GM21360 (cell line): ENCODE measurements at regions not wholly inside any gene's neighbourhood (a gene's known extent, or its start where the extent isn't known, plus 50 kb on each side); places are given as distances from the start of the nearest gene placed in this dataset.
"Not testable (repeated sequence)": the region's sequence is repeated elsewhere in the genome, so short reads cannot be mapped to it uniquely, and the experiment has no call there.

ENCODE experiments used
- ATAC-seq: cut with Tn5 transposase; IDR thresholded peaks from one replicate; pipeline ENCODE4 v1.9.1; 2021; ENCODE audit warnings: mild to moderate bottlenecking, moderate library complexity; ENCODE audit not compliant: unreplicated experiment

DNA sequence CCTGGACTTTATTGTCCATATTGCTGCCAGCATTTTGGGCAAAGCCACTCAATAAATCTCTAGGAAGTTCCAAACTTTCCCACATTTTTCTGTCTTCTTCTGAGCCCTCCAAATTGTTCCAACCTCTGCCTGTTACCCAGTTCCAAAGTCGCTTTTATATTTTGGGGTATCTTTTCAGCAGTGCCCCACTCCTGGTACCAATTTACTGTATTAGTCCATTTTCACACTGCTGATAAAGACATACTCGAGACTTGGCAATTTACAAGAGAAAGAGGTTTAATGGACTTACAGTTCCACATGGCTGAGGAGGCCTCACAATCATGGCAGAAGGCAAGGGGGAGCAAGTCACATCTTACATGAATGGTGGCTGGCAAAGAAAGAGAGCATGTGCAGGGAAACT is 53.4 kb downstream of the AHSP start:
- not testable (repeated sequence) for ATAC-seq

DNA sequence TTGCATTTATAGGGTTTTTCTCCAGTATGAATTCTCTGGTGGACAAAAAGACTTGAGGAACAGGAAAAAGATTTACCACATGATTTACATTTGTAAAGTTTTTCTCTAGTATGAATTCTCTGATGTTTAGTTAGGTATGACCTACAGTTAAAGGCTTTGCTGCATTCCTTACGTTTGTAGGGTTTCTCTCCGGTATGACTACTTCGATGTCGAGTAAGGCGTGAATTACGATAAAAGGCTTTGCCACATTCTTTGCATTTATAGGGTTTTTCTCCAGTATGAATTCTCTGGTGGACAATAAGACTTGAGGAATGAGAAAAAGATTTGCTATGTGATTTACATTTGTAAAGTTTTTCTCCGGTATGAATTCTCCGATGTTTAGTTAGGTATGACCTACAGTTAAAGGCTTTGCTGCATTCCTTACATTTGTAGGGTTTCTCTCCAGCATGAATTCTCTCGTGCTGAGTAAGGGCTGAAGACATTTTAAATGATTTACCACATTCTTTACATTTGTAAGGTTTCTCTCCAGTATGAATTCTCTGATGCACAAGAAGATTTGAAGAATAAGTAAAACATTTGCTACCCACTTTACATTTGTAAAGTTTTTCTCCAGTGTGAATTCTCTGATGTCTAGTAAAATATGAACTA is 74.2 kb downstream of the AHSP start:
- ATAC-seq = not testable (repeated sequence)

DNA sequence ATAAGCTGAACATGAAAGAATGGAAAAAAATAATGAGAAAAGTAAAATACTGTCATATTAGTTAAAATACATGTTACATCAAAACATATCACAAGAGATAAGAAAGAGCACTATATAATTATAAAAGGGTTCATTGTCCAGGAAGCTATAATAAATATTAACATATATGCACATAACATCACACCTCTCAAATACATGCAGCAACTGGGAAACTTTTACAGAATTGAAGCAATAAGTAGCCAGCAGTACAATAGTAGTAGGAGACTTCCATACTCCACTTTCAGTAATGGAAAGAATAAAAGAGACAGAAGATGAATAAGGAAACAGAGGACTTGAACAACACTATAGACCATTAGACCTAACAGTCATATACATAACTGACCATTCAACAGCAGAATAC is 90.4 kb downstream of the AHSP start:
- no peak for ATAC-seq

- no peak for ATAC-seq
These were observed 108.7 kb downstream of the AHSP start for GRCh38 chr16:31636433-31636832.

GRCh38 chr16:31641279-31641678 is 113.6 kb downstream of the AHSP start:
- ATAC-seq = no peak

GRCh38 chr16:31655674-31656073 is 128.0 kb downstream of the AHSP start:
- ATAC-seq = not testable (repeated sequence)

DNA sequence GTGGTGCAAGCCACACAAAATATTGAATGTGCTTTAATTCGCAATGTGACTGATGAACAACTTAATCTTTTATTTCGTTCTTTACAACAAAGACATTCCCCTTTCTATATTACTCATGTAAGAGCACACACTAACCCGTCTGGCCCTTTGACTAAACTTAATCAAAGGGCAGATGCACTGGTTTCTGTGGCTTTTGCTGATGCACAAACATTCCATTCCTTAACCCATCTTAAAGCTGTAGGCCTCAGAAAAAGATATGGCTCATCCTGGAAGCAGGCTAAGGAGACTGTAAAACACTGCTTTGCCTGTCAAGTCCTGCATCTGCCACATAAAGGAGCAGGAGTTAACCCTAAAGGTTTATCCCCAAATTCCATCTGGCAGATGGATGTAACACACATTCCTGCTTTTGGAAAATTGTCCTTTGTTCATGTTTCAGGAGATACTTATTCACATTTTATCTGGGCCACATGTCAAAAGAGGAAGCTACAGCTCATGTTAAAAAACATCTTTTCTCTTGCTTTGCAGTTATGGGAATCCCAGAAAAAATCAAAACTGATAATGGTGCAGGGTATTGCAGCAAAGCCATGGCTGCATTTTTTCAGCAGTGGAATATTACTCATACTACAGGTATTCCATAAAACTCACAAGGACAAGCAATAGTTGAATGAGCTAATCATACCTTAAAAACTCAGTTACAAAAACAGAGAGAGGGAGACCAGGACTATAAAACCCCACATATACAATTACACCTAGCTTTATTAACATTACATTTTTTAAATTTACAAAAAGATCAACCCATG is 137.2 kb downstream of the AHSP start:
- ATAC-seq = no peak

DNA sequence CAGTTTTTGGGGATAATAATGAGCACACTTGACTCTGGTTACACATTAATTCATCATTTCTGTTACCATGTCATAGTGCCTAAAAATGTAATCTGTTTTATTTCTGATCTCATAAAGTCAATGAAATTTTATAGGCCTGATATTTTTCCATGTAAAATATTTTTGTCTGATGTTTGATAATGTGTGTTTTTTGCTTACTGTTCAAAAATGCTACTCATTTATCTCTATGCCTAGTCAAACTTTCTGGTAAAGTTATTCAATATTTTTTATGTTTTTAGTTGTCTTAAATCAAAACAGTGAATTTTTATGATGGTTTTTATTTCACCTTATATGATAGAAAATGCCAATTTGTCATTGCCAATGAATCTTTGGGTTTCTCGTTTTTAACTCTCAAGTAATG is 147.0 kb downstream of the AHSP start:
- ATAC-seq = no peak

- no peak for ATAC-seq
These were observed 149.0 kb downstream of the AHSP start for GRCh38 chr16:31676731-31677130.

GRCh38 chr16:31678649-31679325 is 151.1 kb downstream of the AHSP start:
- ATAC-seq = no peak

GRCh38 chr16:31689331-31689730 is 161.6 kb downstream of the AHSP start:
- not testable (repeated sequence) for ATAC-seq

GRCh38 chr16:31692338-31692737 is 164.6 kb downstream of the AHSP start:
- not testable (repeated sequence) for ATAC-seq

DNA sequence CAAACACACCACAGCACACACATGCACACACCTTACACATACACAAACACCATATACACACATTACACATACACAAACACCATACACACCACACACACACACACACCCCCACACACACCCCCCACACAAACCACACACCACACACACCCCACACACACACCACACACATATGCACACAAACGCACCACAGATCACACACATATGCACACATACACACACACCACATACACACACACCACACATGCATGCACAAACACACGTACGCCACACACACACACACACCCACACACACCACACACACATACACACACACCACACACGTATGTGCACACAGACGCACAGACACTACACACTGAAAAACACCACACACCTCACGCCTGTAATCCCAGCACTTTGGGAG is 166.0 kb downstream of the AHSP start:
- no peak for ATAC-seq

DNA sequence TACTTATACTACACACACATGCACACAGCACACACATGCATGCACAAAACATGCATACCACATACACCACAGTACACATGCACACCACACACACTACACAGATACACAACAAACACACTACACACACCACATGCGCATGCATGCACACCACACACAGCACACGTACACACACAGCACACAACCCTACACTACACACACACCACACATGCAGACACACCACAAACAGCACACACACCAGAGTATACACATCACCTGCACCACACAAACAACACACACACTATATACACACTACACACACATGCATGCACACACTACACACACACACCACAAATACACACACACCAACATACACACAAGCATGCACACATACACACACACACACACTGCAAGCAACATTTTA is 166.8 kb downstream of the AHSP start:
- no peak for ATAC-seq

DNA sequence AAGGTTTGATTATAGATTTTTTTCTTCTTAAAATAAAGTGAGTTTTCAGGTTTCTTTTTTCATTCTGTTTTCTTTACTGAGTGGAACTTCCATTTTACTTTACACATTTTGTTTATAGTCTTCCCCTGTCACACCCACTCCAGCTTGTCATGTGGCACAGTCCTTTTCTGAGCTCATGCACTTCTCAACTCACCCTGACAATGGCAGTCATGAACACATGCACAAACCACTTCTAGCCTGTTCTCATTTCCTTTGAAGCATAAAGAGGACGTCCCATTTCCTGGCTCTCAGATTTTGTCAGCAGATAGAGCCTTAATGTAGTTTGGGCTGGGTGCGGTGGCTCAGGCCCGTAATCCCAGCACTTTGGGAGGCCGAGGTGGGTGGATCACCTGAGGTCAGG is 168.0 kb downstream of the AHSP start:
- no peak for ATAC-seq

DNA sequence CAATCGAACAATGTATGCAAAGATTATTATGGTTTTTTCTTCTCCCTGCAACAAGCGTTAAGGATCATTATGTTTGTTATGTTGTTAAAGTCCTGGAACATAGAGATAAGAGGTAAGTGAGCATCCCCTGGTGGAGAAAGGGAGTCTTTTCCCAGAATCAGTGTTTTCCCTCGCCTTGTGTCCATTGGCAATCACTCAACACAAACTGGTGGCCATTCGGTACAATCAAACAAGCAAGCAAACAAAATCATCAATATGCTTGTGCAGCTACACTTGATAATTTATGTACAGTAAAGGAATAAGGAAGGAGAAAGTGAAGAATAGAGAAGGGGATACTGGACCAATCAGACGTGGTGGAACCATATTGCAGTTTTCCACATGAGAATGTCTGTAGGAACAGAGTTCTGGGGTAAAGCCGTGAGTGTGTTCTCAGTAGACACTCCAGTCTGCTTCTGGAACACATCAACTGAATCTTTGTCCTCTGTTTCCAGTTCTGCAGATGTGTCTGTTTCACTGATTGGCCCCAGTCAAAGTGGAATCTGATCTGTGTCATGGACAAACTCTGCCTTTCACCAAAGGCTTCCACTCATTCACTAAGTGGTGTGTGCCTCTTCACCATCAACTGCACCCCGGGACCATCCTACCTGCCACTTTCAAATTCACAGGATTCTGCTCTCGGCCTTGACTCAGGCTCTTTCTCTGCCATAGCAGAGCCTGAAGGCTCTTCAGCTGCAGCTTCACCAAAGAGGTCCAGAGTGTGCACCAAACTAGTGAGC is 169.5 kb downstream of the AHSP start:
- ATAC-seq = no peak

DNA sequence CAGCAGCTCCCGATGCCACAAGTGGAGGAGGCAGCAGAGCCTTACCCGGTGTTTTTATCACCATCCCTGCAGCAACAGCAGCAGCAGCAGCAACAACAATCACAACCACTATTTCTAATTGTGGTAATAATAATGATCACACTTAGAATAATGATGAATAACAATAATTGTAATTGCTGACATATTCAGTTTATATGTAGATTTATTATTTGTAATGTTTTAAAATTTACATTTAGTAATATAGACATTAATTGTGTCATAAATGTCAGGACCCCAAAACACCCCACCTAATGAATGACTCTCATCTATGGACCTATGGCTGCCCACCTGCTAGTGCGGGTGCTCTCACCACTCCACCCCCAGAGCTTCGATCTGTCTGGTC is 170.0 kb downstream of the AHSP start:
- ATAC-seq = no peak

GRCh38 chr16:31698901-31699300 is 171.2 kb downstream of the AHSP start:
- ATAC-seq = no peak

GRCh38 chr16:31699601-31700000 is 171.9 kb downstream of the AHSP start:
- ATAC-seq = no peak

GRCh38 chr16:31700200-31700529 is 172.5 kb downstream of the AHSP start:
- peak; percentile 96 for ATAC-seq
